IPS-11a (cell line): ENCODE measurements at regions not wholly inside any gene's neighbourhood (a gene's known extent, or its start where the extent isn't known, plus 50 kb on each side); places are given as distances from the start of the nearest gene placed in this dataset.

Source experiments
- H3K4me3 ChIP-seq: one replicate; pipeline ENCODE4 v1.5.1; 2013; ENCODE audit warnings: low read depth, low read length, control low read depth

DNA sequence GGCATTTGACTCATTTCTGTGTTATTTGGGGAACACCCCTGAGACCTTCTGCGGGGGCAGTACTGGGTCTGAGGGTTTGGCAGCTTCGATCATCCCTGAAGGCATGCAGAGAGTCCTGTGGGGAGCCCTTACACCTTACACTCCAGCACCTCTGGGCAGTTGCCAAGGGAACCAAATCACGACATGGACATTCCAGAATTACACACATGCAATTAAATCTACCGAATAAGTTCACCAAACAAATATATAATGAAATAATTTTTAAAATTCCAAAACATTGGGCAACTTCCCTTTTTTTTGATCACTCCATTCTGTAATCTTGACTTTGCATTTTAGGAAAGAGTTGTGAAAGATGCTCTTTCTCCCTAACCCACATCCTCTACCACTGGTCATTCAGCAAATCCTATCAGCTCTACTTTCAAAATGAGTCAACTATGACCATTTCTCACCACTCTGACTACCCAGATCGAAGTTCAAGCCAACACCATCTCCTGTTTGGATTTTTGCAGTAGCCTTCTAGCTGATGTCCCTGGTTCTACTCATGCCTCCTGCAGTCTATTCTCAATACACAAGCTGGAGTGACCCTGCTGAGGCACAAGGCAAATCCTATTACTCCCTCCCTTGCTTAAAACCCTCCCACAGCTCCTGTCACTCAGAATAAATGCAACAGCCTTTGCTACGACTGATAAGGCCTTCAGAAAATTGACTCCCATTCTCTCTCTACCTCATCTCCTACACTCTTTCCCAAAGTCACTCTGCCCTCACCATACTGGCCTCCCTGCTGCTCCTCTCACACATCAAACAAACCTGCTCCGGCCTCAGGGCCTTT, 533.3 kb downstream of the HACE1 start:
- H3K4me3 ChIP-seq, result no peak overlapping the region

DNA sequence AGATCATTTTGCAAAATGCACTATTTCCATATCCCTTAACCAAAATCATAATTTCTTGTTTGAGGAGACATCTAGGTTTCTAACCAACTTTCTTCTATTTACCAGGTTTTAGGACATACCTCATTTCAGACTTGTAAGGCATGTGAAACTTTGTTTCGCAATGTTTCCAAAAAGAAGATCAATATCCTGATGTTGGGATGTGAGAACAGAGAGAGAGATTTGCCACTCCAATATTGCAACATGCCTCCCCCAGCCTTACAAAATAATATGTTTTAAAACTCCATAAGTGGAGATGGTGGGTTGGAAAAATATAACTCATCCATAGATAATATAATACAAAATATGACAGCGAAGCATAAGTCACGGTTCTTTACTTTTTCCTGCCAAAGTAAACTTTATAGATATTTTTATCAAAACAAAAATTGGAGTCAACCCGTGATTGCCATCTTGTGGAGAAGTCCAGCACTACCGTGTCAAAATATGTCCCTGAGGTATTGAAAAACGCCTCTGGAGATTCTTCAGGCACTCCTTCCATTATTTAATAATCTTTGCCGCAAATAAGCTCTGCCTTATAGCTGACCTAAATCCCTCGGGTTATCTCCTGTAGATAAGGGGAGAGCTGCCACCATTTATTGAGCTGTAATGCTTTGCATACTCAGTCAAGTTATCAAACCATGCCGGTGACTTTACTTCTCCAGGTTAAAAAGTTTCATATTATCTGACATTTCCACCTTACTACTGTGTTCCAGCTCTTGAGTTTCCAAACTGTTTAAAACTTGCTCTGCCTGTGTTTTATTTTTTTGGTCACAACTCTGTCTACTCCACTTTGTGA, 534.2 kb downstream of the HACE1 start:
- no peak overlapping the region for H3K4me3 ChIP-seq

DNA sequence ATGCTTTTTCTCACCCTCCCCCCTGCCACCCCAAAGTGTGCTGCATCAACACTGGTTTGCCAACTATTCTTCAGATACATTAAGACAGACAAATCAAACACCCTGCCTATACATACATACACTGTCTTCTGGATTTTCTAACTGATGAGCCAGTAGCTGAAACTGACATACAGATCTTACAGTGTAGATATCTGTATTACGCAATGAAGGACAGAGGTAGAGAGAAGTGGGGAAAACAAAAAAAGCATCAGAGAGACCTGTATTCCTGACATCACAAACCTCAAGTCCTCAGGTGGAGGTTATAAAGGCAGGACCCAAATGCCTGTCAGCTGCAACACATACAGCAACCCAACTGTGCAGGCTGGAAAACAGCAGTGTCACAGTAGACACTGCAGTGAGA, 535.4 kb downstream of the HACE1 start:
- H3K4me3 ChIP-seq, result no peak overlapping the region

DNA sequence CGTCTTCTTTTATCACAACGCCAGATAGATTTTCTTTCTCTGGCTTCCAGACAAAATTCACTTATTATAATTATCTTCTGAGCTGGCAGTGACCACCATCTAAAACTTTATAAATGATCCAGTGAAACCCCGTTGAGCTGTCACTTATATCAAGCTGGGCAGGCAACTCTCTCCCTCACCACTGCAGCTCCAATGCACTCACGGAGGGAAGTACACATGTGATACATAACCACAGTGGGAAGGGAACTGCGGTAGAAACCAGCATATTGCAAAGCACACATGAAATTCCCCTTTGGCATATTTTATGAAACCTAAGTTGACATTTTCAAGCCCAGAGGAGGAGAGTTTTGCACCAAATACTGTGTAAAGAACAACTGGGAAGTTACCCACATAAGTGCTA, 536.9 kb downstream of the HACE1 start:
- no peak overlapping the region for H3K4me3 ChIP-seq

DNA sequence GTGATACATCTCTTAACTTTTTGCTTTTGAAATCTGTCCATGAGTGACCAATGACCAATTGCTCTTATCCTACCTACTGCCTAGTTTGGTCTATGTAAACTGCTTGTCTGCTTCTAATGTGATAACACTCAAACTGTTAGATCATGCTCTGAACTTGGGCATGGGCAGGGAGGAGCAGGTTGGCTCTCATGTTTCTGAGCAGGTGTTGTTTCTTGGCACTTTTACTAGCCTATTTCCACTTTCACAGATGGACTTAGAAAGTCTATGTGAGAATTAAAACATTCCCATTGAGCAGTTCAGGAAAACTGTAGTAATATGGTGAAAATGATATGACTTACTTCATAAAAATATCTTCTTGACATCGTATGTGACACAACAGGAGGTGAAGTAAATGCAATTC, 538.4 kb downstream of the HACE1 start:
- H3K4me3 ChIP-seq, result no peak overlapping the region

DNA sequence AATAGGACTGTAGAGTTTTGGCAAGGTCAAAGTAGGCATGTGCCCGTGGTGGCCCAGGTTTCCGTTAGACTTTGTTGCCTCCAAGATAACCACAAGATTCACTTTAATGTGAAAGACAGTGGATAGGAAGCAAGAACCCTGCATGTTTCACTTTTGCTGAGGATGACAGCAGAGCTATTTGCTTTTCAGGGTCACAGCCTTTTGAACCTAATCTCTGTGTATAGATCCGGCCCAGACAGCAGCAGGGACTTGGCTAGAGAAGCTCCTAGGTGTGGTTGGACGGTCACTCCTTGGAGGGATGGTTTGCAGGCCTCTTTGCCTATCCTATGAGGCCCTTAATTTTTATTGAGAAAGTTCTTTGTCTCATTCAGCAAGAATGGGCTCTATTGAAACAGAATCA, 538.8 kb downstream of the HACE1 start:
- H3K4me3 ChIP-seq, result no peak overlapping the region

DNA sequence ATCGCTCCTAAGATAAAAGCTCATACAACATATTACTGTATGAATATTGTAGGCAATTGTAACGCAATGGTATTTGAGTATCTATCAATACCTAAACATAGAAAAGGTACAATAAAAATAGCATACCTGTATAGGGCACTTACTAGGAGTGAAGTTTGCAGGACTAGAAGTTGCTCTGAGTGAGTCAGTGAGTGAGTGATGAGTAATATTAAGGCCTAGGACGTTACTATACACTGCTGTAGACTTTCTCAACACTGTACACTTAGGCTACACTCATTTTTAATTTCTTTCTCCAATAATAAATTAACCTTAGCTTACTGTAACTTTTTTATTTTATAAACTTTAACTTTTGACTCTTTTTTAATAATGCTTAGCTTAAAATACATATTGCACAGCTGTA, 546.9 kb downstream of the HACE1 start:
- no peak overlapping the region for H3K4me3 ChIP-seq

DNA sequence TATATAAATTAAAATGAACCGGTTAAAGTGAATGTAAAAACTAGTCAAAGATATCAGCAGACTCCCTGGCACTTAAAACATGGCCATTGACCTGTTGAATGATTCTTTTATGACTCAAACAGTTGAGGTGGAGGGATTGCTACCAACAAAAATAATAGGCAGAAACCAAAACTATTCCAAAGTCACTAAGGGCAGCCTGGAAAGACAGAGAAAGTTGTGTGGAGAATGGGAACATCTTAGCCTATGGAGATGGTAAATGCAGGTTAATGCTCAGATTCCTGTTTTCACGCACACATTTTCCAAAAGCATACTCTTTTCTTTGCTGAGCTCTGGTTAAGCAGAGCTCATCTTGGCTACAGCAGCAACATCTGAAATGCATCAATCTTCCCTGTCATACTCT, 553.5 kb downstream of the HACE1 start:
- no peak overlapping the region for H3K4me3 ChIP-seq

DNA sequence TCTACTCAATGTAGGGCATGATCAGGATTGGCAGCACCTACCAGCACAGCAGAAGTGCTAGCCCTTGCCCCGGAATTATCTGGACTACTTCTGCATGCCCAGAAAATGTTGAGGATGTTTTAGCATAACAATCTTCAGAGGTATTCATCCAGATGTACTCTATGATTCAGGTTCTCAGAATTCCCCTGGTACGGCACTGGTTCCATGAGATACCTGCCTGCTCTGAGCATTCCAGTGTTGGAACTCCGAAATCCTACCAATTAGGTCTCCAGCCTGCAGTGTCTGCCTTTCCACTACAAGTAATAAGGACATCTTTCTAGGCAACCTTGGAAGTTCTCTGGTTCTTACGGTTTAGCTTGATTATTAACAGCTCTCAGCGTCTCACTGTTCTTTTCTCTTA, 554.5 kb downstream of the HACE1 start:
- no peak overlapping the region for H3K4me3 ChIP-seq

DNA sequence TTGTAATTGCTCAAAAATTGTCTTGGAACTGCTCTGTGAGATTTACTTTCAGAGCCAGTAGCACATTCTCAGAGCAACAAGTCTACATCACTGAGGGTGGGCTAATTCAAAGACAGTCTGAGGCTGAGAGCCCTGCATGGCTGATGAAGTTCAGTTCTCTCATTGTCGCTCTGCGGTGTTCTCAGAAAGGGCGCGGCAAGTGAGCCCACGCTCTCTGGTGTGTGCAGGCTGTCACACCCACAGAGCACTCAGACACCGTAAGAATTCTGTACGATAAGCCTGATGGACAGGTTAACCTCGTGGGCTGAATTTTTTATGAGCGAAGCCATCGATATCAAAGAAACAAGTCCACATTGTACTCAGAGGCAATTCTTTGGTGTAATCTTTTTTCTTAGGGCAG, 557.8 kb downstream of the HACE1 start:
- no peak overlapping the region for H3K4me3 ChIP-seq

DNA sequence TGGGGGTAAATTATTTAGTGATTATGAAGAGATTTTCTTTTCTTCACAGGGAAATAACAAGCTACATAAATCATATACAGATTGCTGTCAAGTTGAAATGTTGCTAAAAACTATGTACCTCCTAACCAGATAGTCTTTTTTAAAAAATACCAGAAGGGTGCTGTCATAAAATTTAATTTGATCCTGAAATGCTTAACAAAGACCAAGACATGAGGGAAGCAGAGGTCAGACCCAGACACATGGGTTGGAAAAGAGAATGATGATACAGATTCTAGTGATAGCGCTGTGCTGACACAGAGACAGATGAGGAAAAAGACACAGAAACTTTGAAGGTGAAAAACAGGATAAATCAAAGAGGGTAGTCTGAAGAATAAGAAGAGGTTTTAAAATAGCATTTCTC, 573.1 kb downstream of the HACE1 start:
- H3K4me3 ChIP-seq, result no peak overlapping the region

DNA sequence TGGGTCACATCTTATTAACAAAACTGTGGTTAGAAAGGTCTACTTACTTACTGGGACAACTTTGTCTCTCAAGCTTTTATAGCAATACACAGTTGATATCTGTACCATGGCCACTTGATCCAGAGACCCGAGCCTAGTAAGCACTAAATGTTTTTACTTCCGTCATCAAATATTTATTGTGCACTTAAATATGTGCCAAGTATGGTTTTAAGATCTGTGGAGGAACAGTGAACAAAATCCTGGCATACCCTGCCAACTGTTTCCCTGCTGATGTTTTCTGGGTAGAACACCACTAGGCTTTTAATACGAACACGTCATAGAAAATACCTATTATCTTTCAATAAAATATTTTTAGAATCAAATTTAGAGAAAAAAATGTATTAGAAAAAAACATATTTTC, 574.8 kb downstream of the HACE1 start:
- H3K4me3 ChIP-seq, result no peak overlapping the region

DNA sequence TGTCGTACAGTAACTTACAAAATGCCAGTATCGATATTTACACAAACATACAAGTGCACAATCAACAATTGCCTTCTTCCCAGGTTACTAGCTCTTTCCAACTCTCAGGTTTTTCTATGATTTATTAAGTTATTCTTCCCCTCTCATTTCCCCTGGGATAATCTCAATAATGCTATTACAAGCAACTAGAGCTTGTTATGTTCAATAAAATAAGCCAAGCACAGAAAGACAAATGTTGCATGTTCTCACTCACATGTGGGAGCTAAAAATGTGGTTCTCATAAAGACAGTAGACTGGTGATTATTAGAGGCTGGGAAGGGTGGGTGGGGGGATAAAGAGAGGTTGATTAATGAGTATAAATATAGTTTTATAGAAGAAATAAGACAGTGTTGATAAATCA, 577.1 kb downstream of the HACE1 start:
- H3K4me3 ChIP-seq, result no peak overlapping the region

DNA sequence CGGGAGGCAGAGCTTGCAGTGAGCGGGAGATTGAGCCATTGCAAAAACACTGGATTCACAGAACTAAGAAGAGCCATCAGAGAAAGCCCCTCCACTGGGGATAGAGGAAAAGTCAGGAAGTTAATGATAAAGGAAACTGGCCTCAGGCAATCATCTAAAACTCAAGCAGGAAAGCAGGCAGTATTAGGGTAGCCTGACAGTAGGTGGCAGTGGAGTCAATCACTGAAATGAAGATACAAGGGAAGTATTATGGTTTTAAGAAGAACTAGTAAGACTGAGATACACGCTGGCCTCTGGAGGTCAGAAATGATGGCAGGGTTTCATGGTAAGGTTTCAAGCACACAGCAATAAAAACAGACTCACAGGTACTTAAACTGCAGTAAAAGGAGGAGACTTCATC, 578.3 kb downstream of the HACE1 start:
- H3K4me3 ChIP-seq, result no peak overlapping the region

DNA sequence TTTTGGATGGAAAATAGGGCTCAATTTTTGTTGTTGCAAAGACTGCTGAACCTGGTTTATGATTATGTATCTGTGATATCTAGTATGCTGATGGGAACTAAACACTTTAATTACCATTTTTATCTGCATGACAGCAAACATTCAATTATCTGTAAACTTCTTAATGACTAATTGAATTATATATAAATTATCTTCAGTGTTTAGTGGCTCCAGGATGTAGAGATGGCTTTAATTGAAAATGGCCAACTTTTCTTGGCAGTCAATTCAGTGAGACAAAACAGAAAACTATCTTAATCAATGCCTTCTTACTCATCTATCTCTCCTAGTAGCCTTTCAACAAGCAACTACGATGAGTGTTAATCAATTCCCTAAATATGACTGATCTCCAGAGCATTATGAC, 591.3 kb downstream of the HACE1 start:
- no peak overlapping the region for H3K4me3 ChIP-seq

DNA sequence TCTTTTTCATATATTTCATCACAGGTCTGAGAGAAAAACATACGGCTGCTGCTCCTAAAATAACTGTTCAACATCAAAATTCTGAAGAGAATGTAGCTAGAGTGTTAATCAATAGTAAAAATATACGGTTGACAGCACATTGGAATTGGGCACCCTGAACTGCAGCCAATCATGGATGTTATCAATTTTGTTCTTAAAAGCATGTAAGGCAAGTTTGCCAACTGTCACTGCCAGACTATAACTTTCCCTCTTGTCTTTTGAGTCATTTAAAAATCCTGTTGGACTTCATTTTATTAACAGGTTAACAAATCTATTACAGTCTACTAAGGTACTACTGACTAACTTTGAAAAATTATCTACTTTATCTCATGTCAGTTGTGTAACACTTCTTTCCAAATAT, 592.8 kb downstream of the HACE1 start:
- H3K4me3 ChIP-seq, result no peak overlapping the region

DNA sequence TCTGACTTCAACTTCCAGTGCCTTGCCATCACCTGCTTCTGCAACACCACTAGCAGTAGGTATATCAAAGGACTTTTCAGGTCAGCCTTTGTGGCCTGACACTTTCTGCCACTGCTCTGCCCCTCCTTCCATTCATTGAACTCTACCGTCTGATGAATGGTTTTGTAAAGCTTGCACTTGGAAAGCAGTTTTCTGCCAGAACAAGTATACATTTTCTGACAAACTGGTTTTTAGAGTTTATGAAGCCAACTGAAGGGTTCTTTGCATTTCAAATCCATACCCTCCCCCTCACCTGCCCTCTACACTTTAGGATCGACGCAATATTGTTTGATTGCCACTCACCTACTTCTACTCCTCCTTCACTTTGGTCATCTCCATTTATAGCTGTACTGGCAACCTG, 603.1 kb downstream of the HACE1 start:
- H3K4me3 ChIP-seq, result no peak overlapping the region

DNA sequence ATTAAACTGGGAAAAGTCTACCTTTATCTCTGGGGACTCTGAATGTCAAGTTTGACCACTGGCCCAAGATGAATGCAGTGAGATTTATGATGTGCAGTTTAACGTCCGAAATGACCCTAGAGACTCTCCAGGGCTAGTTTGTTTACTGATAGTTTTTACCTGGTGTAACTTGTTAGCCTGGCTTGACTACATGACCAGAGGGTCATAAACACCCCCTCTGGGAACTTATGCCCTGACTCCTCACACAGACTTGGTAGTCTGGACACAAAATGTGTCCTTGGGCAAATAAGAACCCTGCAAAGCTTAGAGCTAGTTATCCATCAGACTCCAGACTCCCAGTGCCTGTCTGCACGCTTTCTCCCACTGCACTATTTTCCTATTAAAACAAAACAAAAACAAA, 606.5 kb downstream of the HACE1 start:
- no peak overlapping the region for H3K4me3 ChIP-seq

DNA sequence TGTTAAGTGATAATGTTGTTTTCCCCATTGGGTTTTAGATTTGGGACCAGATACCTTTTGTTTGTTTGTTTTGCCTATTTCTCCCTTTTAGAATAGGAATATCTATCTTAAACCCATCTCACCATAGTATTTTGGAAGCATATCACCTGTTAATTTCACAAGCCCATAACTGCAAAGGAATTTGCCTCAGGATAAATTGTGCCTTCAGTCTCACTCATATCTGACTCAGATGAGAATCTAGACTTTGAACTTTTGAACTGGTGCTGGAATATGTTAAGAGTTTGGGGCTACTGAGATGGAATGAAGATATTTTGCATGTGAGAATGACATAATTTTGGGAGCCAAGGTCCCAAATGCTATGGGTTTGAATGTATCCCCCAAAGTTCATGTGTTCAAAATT, 607.4 kb downstream of the HACE1 start:
- no peak overlapping the region for H3K4me3 ChIP-seq

DNA sequence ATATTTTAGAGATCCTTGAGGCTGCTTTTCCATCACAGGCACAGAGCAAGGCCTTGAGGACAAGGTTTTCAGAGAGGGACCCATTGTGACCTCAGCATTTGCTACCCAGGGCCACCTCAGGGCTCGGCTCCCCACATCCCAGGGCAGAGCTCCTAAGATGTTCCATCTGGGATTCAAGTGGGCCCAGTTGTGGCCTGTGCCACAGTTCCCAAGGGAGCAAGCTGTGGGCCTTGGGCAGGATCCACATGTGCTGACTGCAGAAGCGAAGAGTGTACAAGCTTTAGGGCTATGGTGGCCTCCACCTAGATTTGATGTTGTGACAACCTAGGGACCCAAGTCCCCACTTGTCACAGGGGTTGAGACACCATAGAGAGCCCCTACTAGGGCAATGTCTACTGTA, 608.1 kb downstream of the HACE1 start:
- H3K4me3 ChIP-seq, result no peak overlapping the region

DNA sequence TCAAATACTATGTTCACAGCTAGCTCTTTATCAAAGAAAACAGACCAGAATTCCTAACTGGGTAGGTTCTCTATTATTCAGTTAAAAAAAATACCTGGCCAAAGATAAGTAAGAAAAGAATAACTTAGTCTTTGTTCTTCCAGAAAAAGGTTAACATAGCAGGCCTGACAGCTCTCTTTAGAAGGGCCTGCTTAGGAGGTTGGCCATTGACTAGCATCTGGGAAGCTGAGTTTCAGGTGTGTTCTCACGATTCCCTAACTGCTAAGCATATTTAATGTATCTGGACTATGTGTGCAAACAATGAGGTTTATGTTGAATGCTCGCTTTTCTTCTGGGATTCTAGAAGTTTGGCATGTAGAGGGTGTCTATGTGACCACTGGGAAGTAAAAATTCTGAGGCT, 618.9 kb downstream of the HACE1 start:
- H3K4me3 ChIP-seq, result no peak overlapping the region

DNA sequence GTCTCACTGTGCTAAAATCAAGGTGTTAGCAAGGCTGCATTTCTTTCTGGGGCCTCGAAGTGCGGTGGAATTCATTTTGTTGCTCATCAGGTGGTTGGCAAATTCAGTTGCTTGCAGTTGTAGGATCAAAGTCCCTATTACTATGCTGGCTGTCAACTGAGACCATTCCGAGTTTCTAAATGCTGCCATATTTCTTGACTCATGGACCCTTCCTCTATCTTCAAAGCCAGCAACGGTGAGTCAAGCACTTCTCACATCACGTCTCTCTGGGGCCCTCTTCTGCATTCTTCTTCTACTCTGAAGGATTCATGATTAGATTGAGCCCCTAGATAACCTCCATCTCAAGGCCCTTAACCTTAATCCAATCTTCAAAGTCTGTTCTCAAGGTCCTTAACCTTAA, 619.7 kb downstream of the HACE1 start:
- H3K4me3 ChIP-seq, result no peak overlapping the region
